MM.1S (cell line): ENCODE measurements at regions not wholly inside any gene's neighbourhood (a gene's known extent, or its start where the extent isn't known, plus 50 kb on each side); places are given as distances from the start of the nearest gene placed in this dataset.

ENCODE experiments used
- CTCF ChIP-seq: fragments of 300-600 bp; sonication (generic); IDR thresholded peaks from 2 replicates; pipeline ENCODE4 v1.5.1; 2016; ENCODE audit warnings: antibody characterized with exemption, low read length, mixed read lengths
- EZH2 ChIP-seq: fragments of 300-600 bp; sonication (generic); optimal IDR thresholded peaks from 2 replicates; pipeline ENCODE3; 2017; ENCODE audit warnings: low read depth, mild to moderate bottlenecking, antibody characterized with exemption, low read length, mixed read lengths

- no peak for TF ChIP-seq EZH2
- TF ChIP-seq CTCF: no peak
These were observed 81.1 kb upstream of the HELT start for GRCh38 chr4:184937030-184937710.
